ENCODE measurements at regions not wholly inside any gene's neighbourhood (a gene's known extent, or its start where the extent isn't known, plus 50 kb on each side); places are given as distances from the start of the nearest gene placed in this dataset.

DNA sequence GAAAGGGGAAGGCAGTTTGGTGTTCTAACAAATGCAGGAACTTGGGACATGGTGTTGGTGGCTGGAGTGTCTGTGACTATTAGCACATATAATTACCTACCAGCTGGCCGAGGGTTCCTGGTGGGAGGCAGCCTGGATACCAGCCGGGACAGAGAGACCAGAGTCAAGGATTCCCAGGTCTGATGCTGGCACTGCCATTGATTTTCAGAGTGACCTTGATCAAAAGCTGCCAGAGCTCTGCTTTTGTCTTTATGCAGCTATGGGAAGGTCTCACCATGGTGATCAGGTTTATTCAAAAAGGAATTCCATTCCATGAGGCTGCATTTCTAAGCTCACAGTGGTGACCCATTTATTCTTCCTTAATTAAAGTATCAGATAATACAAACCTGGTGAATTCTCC lies 101.0 kb upstream of the PWP1 start:
- H3K4me3 ChIP-seq (ENCODE audit: low read length): no peak overlapping the region
- H3K9me3 ChIP-seq (ENCODE audit: control insufficient read depth, low read length): no peaks in the 10 kb centered on the region
- H3K36me3 ChIP-seq (ENCODE audit: control insufficient read depth, insufficient read depth, low read length): no peaks in the 10 kb centered on the region
- H3K4me1 ChIP-seq (ENCODE audit: control insufficient read depth, insufficient read depth, low read length): no peaks in the 10 kb centered on the region
- H3K27me3 ChIP-seq (ENCODE audit: control insufficient read depth, insufficient read depth, low read length): peaks cover 17% of the 10 kb centered on the region
- H3K9ac ChIP-seq (ENCODE audit: low read length): no peak overlapping the region

DNA sequence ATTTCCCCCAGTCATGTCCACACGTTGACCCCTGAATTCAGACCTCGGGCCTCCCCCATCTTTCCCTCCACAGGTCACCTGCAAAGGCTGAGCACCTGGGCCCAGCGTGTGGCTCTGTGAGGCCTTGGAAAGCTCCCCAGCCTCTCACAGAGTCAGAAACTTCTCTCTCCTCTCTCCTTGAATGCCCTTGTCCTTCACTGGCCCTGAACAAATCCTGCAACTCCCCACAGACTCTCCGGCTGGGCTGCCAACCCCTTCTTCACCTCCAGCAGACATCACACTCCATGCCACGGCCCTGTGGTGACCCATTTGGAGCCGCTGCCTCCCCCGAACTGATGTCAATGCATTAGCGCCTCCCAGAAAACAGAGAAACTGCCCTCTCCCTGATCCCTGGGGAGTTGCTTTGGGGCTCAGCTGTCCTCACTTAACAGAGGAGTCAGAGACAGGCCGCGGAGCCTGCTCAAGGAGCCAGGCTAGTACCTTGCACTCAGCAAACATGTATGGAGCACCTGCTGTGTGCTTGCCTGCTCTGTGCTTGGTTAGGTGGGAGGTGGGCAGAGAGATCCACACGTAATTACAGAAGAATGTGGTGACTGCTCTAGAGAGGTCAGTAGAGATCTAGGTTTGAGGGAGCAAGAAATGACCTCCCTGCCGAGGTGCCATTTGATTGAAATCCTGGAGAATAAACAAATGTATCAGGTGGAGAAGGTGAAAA lies 99.2 kb upstream of the PWP1 start:
- Histone ChIP-seq H3K9ac (ENCODE audit: low read length) (no peak overlapping the region), H3K4me3 (ENCODE audit: low read length) (no peak overlapping the region), H3K36me3 (ENCODE audit: control insufficient read depth, insufficient read depth, low read length) (no peaks in the 10 kb centered on the region), H3K27me3 (ENCODE audit: control insufficient read depth, insufficient read depth, low read length) (peaks cover 11% of the 10 kb centered on the region), H3K4me1 (ENCODE audit: control insufficient read depth, insufficient read depth, low read length) (no peaks in the 10 kb centered on the region), H3K9me3 (ENCODE audit: control insufficient read depth, low read length) (no peaks in the 10 kb centered on the region)

GRCh38 chr12:107590413-107590812 lies 95.2 kb upstream of the PWP1 start:
- Histone ChIP-seq H3K4me3 (ENCODE audit: low read length) (no peak overlapping the region), H3K4me1 (ENCODE audit: control insufficient read depth, insufficient read depth, low read length) (no peaks in the 10 kb centered on the region), H3K36me3 (ENCODE audit: control insufficient read depth, insufficient read depth, low read length) (no peaks in the 10 kb centered on the region), H3K9ac (ENCODE audit: low read length) (no peak overlapping the region), H3K27me3 (ENCODE audit: control insufficient read depth, insufficient read depth, low read length) (no peaks in the 10 kb centered on the region), H3K9me3 (ENCODE audit: control insufficient read depth, low read length) (no peaks in the 10 kb centered on the region)

- no peak overlapping the region for H3K9ac ChIP-seq (ENCODE audit: low read length)
- H3K27me3 ChIP-seq (ENCODE audit: control insufficient read depth, insufficient read depth, low read length): no peaks in the 10 kb centered on the region
- no peak overlapping the region for H3K4me3 ChIP-seq (ENCODE audit: low read length)
- no peaks in the 10 kb centered on the region for H3K4me1 ChIP-seq (ENCODE audit: control insufficient read depth, insufficient read depth, low read length)
- no peaks in the 10 kb centered on the region for H3K9me3 ChIP-seq (ENCODE audit: control insufficient read depth, low read length)
- H3K36me3 ChIP-seq (ENCODE audit: control insufficient read depth, insufficient read depth, low read length): no peaks in the 10 kb centered on the region
Observed at GRCh38 chr12:107590814-107591375, 94.7 kb upstream of the PWP1 start.

- no peaks in the 10 kb centered on the region for H3K36me3 ChIP-seq (ENCODE audit: control insufficient read depth, insufficient read depth, low read length)
- H3K4me3 ChIP-seq (ENCODE audit: low read length): no peak overlapping the region
- H3K9ac ChIP-seq (ENCODE audit: low read length): no peak overlapping the region
- H3K4me1 ChIP-seq (ENCODE audit: control insufficient read depth, insufficient read depth, low read length): no peaks in the 10 kb centered on the region
- no peaks in the 10 kb centered on the region for H3K27me3 ChIP-seq (ENCODE audit: control insufficient read depth, insufficient read depth, low read length)
- H3K9me3 ChIP-seq (ENCODE audit: control insufficient read depth, low read length): no peaks in the 10 kb centered on the region
Observed at GRCh38 chr12:107593713-107594381, 91.8 kb upstream of the PWP1 start.

DNA sequence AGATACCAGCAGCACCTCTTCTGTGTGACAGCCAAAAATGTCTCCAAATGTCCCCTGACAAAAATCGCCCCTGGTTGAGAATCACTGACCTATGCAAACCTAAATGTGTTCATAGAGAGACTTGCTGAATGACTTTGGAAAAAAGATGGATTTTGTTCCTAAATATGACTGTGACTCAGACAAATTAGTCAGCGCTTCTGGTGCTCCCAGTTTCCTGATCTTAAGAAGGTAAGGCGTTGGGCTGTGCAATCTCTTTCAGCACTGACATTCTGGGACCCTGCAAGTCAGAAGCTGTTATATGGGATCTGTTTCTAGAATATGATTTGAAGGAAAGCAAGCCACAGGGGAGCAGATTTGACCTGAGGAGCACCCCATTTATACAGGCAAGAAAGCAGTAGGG lies 90.6 kb upstream of the PWP1 start:
- Histone ChIP-seq H3K27me3 (ENCODE audit: control insufficient read depth, insufficient read depth, low read length) (no peaks in the 10 kb centered on the region), H3K36me3 (ENCODE audit: control insufficient read depth, insufficient read depth, low read length) (no peaks in the 10 kb centered on the region), H3K9me3 (ENCODE audit: control insufficient read depth, low read length) (no peaks in the 10 kb centered on the region), H3K4me3 (ENCODE audit: low read length) (no peak overlapping the region), H3K9ac (ENCODE audit: low read length) (no peak overlapping the region), H3K4me1 (ENCODE audit: control insufficient read depth, insufficient read depth, low read length) (no peaks in the 10 kb centered on the region)

- H3K36me3 ChIP-seq (ENCODE audit: control insufficient read depth, insufficient read depth, low read length): no peaks in the 10 kb centered on the region
- H3K27me3 ChIP-seq (ENCODE audit: control insufficient read depth, insufficient read depth, low read length): no peaks in the 10 kb centered on the region
- H3K4me1 ChIP-seq (ENCODE audit: control insufficient read depth, insufficient read depth, low read length): no peaks in the 10 kb centered on the region
- H3K9ac ChIP-seq (ENCODE audit: low read length): no peak overlapping the region
- no peak overlapping the region for H3K4me3 ChIP-seq (ENCODE audit: low read length)
- no peaks in the 10 kb centered on the region for H3K9me3 ChIP-seq (ENCODE audit: control insufficient read depth, low read length)
Observed at GRCh38 chr12:107597695-107598410, 87.7 kb upstream of the PWP1 start.

DNA sequence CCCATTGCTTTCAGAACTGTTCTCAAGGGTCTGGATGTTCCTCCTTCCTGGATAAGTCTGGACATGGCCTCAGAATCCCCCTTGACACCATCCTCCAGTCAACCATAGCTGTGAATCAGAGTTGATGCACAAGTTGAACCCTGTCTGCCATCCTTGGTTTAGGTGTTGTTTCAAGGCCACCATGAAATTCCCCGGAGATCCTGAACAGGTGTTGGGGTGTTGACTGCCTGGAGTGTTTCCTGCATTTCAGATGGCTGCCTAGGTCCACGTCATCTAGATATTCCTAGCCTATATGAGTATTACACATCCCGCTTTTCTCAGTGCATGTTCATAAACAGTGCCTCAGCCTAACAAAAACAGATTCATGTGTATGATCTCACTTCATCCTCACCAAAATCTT lies 86.7 kb upstream of the PWP1 start:
- H3K9me3 ChIP-seq (ENCODE audit: control insufficient read depth, low read length): no peaks in the 10 kb centered on the region
- no peak overlapping the region for H3K4me3 ChIP-seq (ENCODE audit: low read length)
- H3K36me3 ChIP-seq (ENCODE audit: control insufficient read depth, insufficient read depth, low read length): no peaks in the 10 kb centered on the region
- no peaks in the 10 kb centered on the region for H3K27me3 ChIP-seq (ENCODE audit: control insufficient read depth, insufficient read depth, low read length)
- no peak overlapping the region for H3K9ac ChIP-seq (ENCODE audit: low read length)
- no peaks in the 10 kb centered on the region for H3K4me1 ChIP-seq (ENCODE audit: control insufficient read depth, insufficient read depth, low read length)

DNA sequence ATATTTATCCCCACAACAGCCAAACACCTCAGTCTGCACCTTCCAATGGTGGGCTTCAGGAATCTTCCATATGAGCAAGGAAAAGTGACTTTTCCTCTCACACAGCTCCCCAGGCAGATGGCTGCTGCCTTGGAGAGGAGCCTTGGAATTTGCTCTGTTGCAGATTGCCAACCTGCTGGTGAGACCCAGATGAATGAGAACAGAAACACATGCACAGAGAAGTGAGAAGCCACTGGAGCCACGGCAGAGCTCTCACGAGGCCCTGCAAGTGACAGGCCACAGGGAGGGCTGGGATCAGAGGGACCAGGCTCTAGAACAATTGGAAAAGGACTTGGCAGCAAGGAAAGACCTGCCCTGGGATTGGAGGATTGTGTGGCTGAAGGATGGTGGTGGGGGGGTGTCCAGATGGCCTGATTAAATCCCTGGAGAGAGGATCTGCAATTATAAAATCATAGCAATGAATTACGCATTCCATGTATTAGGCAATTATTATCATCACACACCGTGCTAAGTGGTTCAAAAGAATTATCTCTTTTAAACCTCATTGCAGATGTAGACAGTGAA lies 84.9 kb upstream of the PWP1 start:
- Histone ChIP-seq H3K36me3 (ENCODE audit: control insufficient read depth, insufficient read depth, low read length) (no peaks in the 10 kb centered on the region), H3K27me3 (ENCODE audit: control insufficient read depth, insufficient read depth, low read length) (no peaks in the 10 kb centered on the region), H3K9ac (ENCODE audit: low read length) (no peak overlapping the region), H3K4me1 (ENCODE audit: control insufficient read depth, insufficient read depth, low read length) (no peaks in the 10 kb centered on the region), H3K9me3 (ENCODE audit: control insufficient read depth, low read length) (no peaks in the 10 kb centered on the region), H3K4me3 (ENCODE audit: low read length) (no peak overlapping the region)

DNA sequence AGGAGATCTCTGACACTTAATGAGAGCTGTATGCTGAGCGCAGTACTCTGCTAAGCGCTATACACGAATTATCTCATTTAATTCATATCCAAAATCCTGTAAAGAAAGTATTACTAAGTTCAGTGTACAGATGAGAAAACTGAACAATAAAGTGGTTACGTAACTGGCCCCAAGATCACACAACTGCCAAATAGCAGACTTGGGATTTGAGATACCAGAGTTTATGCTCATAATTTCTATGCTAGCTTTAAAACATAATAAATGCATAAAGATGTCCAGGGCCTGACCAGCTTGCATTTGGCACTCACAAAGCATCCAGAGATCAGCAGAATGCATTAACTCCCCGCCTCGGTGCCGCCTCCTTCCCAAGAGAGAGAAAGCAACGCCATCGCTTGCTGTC lies 83.2 kb upstream of the PWP1 start:
- H3K27me3 ChIP-seq (ENCODE audit: control insufficient read depth, insufficient read depth, low read length): no peaks in the 10 kb centered on the region
- no peaks in the 10 kb centered on the region for H3K36me3 ChIP-seq (ENCODE audit: control insufficient read depth, insufficient read depth, low read length)
- no peaks in the 10 kb centered on the region for H3K9me3 ChIP-seq (ENCODE audit: control insufficient read depth, low read length)
- no peaks in the 10 kb centered on the region for H3K4me1 ChIP-seq (ENCODE audit: control insufficient read depth, insufficient read depth, low read length)
- no peak overlapping the region for H3K4me3 ChIP-seq (ENCODE audit: low read length)
- no peak overlapping the region for H3K9ac ChIP-seq (ENCODE audit: low read length)

GRCh38 chr12:107605293-107605692 lies 80.3 kb upstream of the PWP1 start:
- Histone ChIP-seq H3K4me1 (ENCODE audit: control insufficient read depth, insufficient read depth, low read length) (no peaks in the 10 kb centered on the region), H3K36me3 (ENCODE audit: control insufficient read depth, insufficient read depth, low read length) (no peaks in the 10 kb centered on the region), H3K9ac (ENCODE audit: low read length) (no peak overlapping the region), H3K4me3 (ENCODE audit: low read length) (no peak overlapping the region), H3K27me3 (ENCODE audit: control insufficient read depth, insufficient read depth, low read length) (no peaks in the 10 kb centered on the region), H3K9me3 (ENCODE audit: control insufficient read depth, low read length) (no peaks in the 10 kb centered on the region)

All from mucosa of stomach (tissue), 1 donor.